Epithelial cell of esophagus (primary cell): ENCODE measurements at regions not wholly inside any gene's neighbourhood (a gene's known extent, or its start where the extent isn't known, plus 50 kb on each side); places are given as distances from the start of the nearest gene placed in this dataset.

ENCODE experiments used
- DNase-seq: peaks from one replicate; pipeline ENCODE4 v3.0.0; 2010; ENCODE audit warnings: low read depth
- H3K4me3 ChIP-seq: 2 replicates; pipeline ENCODE4 v1.5.1; 2011; ENCODE audit warnings: mild to moderate bottlenecking, low read length, control low read depth
- CTCF ChIP-seq: IDR thresholded peaks from 2 replicates; pipeline ENCODE4 v1.5.1; 2011; ENCODE audit warnings: low read depth, mild to moderate bottlenecking, low read length, control low read depth, inconsistent platforms; ENCODE audit not compliant: insufficient read depth; ENCODE audit errors: missing control alignments

- DNase-seq, result peak; percentile 63
- no peak for TF ChIP-seq CTCF
- no peak overlapping the region for H3K4me3 ChIP-seq
These were observed 447.9 kb upstream of the FAM241A start for GRCh38 chr4:111697176-111697942.

- TF ChIP-seq CTCF, result no peak
These were observed 446.9 kb upstream of the FAM241A start for GRCh38 chr4:111698361-111698760.

GRCh38 chr4:111699165-111699564, 446.1 kb upstream of the FAM241A start:
- TF ChIP-seq CTCF, result no peak
- no peak for DNase-seq
- no peak overlapping the region for H3K4me3 ChIP-seq

More at GRCh38 chr4:111698361-111698760, 446.9 kb upstream of the FAM241A start:
- no peak for DNase-seq
- no peak overlapping the region for H3K4me3 ChIP-seq

- TF ChIP-seq CTCF, result no peak
- H3K4me3 ChIP-seq, result no peak overlapping the region
- no peak for DNase-seq
These were observed 444.2 kb upstream of the FAM241A start for GRCh38 chr4:111701102-111701501.

- H3K4me3 ChIP-seq, result no peak overlapping the region
- TF ChIP-seq CTCF, result no peak
- no peak for DNase-seq
These were observed 437.8 kb upstream of the FAM241A start for GRCh38 chr4:111707491-111707890.

- DNase-seq, result no peak
- H3K4me3 ChIP-seq, result no peak overlapping the region
- TF ChIP-seq CTCF, result no peak
These were observed 433.1 kb upstream of the FAM241A start for GRCh38 chr4:111712093-111712677.

GRCh38 chr4:111713276-111713675, 432.0 kb upstream of the FAM241A start:
- H3K4me3 ChIP-seq, result no peak overlapping the region
- no peak for DNase-seq
- TF ChIP-seq CTCF, result no peak
